GM12865 (cell line): ENCODE measurements at regions not wholly inside any gene's neighbourhood (a gene's known extent, or its start where the extent isn't known, plus 50 kb on each side); places are given as distances from the start of the nearest gene placed in this dataset.
"Not testable (repeated sequence)": the region's sequence is repeated elsewhere in the genome, so short reads cannot be mapped to it uniquely, and the experiment has no call there.

ENCODE experiments used
- DNase-seq: peaks from one replicate; pipeline ENCODE4 v3.0.0; 2010; ENCODE audit warnings: low read depth
- H3K4me3 ChIP-seq: 2 replicates; pipeline ENCODE4 v1.5.1; 2011; ENCODE audit warnings: mild to moderate bottlenecking, low read depth, low read length, control low read depth
- TF ChIP-seq, protein P1 (sequence below): IDR thresholded peaks from 2 replicates; pipeline ENCODE4 v1.5.1; 2011; ENCODE audit warnings: low read length, control low read depth, low read depth, inconsistent platforms; ENCODE audit not compliant: insufficient read depth; ENCODE audit errors: missing control alignments

GRCh38 chr5:71786337-71787055 lies 67.4 kb downstream of the CARTPT start:
- no peak overlapping the region for H3K4me3 ChIP-seq
- TF ChIP-seq, protein P1, sequence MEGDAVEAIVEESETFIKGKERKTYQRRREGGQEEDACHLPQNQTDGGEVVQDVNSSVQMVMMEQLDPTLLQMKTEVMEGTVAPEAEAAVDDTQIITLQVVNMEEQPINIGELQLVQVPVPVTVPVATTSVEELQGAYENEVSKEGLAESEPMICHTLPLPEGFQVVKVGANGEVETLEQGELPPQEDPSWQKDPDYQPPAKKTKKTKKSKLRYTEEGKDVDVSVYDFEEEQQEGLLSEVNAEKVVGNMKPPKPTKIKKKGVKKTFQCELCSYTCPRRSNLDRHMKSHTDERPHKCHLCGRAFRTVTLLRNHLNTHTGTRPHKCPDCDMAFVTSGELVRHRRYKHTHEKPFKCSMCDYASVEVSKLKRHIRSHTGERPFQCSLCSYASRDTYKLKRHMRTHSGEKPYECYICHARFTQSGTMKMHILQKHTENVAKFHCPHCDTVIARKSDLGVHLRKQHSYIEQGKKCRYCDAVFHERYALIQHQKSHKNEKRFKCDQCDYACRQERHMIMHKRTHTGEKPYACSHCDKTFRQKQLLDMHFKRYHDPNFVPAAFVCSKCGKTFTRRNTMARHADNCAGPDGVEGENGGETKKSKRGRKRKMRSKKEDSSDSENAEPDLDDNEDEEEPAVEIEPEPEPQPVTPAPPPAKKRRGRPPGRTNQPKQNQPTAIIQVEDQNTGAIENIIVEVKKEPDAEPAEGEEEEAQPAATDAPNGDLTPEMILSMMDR, result no peak
- DNase-seq, result no peak

- no peak overlapping the region for H3K4me3 ChIP-seq
- TF ChIP-seq, protein P1, result no peak
- DNase-seq, result no peak
Measured at GRCh38 chr5:71788794-71789193, 69.7 kb downstream of the CARTPT start.

GRCh38 chr5:71789746-71790145 lies 70.7 kb downstream of the CARTPT start:
- no peak overlapping the region for H3K4me3 ChIP-seq
- DNase-seq, result no peak
- TF ChIP-seq, protein P1, result no peak

DNA sequence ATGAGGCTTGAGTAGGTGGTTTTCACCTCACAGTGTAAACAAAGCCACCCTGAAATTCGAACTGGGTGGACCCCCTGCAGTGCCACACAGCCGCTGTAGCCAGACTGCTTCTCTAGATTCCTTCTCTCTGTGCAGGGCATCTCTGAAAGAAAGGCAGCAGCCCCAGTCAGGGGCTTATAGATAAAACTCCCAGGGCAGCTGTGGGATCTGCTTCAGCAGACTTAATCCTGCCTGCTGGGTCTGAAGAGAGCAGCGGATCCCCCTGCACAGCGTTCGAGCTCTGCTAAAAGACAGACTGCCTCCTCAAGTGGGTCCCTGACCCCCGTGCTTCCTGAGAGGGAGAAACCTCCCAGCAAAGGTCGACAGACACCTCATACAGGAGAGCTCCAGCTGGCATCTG lies 71.4 kb downstream of the CARTPT start:
- no peak overlapping the region for H3K4me3 ChIP-seq
- TF ChIP-seq, protein P1, result no peak
- no peak for DNase-seq

DNA sequence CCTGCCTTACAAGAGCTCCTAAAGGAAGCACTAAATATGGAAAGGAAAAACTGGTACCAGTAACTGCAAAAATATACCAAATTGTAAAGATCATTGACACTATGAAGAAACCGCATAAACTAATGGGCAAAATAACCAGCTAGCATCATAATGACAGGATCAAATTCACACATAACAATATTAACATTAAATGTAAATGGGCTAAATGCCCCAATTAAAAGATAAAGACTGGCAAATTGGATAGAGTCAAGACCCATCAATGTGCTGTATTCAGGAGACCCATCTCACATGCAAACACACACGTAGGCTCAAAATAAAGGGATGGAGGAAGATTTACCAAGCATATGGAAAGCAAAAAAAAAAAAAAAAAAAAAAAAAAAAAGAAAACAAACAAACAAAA lies 73.0 kb downstream of the CARTPT start:
- DNase-seq, H3K4me3 ChIP-seq: not testable (repeated sequence)

- no peak for DNase-seq
- H3K4me3 ChIP-seq, result no peak overlapping the region
- TF ChIP-seq, protein P1, result no peak
Measured at GRCh38 chr5:71794061-71794695, 75.1 kb downstream of the CARTPT start.

- DNase-seq, result no peak
- TF ChIP-seq, protein P1, result no peak
- no peak overlapping the region for H3K4me3 ChIP-seq
Measured at GRCh38 chr5:71802673-71803072, 83.6 kb downstream of the CARTPT start.
